ENCODE measurements at regions not wholly inside any gene's neighbourhood (a gene's known extent, or its start where the extent isn't known, plus 50 kb on each side); places are given as distances from the start of the nearest gene placed in this dataset.

DNA sequence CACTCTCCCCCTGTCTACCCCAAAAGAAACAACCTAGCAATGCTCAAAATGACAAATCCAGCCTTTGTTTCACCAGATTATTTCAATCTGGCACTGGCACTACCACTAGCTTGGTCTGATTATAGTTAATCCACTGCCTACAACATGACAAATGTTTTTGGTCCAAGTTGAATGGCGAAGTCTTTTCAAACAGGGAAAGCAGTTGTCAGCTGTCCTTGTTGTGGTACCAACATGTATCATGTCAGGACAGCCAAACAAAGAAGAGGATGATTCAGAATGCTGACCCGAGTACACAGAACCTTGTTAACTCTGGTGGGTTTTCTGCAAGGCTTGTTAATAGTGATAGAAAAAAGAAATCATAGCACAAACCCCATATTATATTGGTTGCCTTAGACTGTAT lies 160.8 kb upstream of the ANK2 start:
- ATAC-seq: no peak
- TF ChIP-seq TOX (CRISPR knock-in tag; IDR thresholded peaks at IDR 0.05; ENCODE audit: borderline replicate concordance) (no peak), ZNF70 (CRISPR knock-in tag; IDR thresholded peaks at IDR 0.05) (no peak), OSR1 (CRISPR knock-in tag; IDR thresholded peaks at IDR 0.05) (no peak), CSRNP3 (CRISPR knock-in tag; IDR thresholded peaks at IDR 0.05) (no peak), PPARA (CRISPR knock-in tag; IDR thresholded peaks at IDR 0.05; ENCODE audit: borderline replicate concordance) (no peak), SNAI2 (CRISPR knock-in tag; IDR thresholded peaks at IDR 0.05) (no peak), ZNF565 (CRISPR knock-in tag; conservative IDR thresholded peaks at IDR 0.05; ENCODE audit: low read depth) (no peak), BACH2 (CRISPR knock-in tag; IDR thresholded peaks at IDR 0.05; ENCODE audit: borderline replicate concordance) (no peak), RARB (CRISPR knock-in tag; IDR thresholded peaks at IDR 0.05) (no peak)
- TF ChIP-seq, protein P1, sequence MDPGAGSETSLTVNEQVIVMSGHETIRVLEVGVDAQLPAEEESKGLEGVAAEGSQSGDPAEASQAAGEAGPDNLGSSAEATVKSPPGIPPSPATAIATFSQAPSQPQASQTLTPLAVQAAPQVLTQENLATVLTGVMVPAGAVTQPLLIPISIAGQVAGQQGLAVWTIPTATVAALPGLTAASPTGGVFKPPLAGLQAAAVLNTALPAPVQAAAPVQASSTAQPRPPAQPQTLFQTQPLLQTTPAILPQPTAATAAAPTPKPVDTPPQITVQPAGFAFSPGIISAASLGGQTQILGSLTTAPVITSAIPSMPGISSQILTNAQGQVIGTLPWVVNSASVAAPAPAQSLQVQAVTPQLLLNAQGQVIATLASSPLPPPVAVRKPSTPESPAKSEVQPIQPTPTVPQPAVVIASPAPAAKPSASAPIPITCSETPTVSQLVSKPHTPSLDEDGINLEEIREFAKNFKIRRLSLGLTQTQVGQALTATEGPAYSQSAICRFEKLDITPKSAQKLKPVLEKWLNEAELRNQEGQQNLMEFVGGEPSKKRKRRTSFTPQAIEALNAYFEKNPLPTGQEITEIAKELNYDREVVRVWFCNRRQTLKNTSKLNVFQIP (CRISPR knock-in tag; IDR thresholded peaks at IDR 0.05; ENCODE audit: borderline replicate concordance, low read depth): no peak
- TF ChIP-seq, protein P2, sequence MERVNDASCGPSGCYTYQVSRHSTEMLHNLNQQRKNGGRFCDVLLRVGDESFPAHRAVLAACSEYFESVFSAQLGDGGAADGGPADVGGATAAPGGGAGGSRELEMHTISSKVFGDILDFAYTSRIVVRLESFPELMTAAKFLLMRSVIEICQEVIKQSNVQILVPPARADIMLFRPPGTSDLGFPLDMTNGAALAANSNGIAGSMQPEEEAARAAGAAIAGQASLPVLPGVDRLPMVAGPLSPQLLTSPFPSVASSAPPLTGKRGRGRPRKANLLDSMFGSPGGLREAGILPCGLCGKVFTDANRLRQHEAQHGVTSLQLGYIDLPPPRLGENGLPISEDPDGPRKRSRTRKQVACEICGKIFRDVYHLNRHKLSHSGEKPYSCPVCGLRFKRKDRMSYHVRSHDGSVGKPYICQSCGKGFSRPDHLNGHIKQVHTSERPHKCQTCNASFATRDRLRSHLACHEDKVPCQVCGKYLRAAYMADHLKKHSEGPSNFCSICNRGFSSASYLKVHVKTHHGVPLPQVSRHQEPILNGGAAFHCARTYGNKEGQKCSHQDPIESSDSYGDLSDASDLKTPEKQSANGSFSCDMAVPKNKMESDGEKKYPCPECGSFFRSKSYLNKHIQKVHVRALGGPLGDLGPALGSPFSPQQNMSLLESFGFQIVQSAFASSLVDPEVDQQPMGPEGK (CRISPR knock-in tag; IDR thresholded peaks at IDR 0.05; ENCODE audit: borderline replicate concordance): no peak
- TF ChIP-seq, protein P3, sequence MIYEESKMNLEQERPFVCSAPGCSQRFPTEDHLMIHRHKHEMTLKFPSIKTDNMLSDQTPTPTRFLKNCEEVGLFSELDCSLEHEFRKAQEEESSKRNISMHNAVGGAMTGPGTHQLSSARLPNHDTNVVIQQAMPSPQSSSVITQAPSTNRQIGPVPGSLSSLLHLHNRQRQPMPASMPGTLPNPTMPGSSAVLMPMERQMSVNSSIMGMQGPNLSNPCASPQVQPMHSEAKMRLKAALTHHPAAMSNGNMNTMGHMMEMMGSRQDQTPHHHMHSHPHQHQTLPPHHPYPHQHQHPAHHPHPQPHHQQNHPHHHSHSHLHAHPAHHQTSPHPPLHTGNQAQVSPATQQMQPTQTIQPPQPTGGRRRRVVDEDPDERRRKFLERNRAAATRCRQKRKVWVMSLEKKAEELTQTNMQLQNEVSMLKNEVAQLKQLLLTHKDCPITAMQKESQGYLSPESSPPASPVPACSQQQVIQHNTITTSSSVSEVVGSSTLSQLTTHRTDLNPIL (CRISPR knock-in tag; IDR thresholded peaks at IDR 0.05; ENCODE audit: low read depth): no peak

GRCh38 chr4:112889199-112889598 lies 160.3 kb upstream of the ANK2 start:
- peak; percentile 65 for ATAC-seq
- TF ChIP-seq ESRRG (CRISPR knock-in tag; IDR thresholded peaks at IDR 0.05) (no peak), GLIS3 (CRISPR knock-in tag; IDR thresholded peaks at IDR 0.05) (no peak), ZFP30 (CRISPR knock-in tag; IDR thresholded peaks at IDR 0.05) (no peak), BACH2 (CRISPR knock-in tag; IDR thresholded peaks at IDR 0.05; ENCODE audit: borderline replicate concordance) (no peak), RARB (CRISPR knock-in tag; IDR thresholded peaks at IDR 0.05) (no peak), ARNTL (CRISPR knock-in tag; IDR thresholded peaks at IDR 0.05; ENCODE audit: borderline replicate concordance, low read depth) (no peak), TCF4 (CRISPR knock-in tag; IDR thresholded peaks at IDR 0.05; ENCODE audit: borderline replicate concordance) (no peak), ZNF565 (CRISPR knock-in tag; conservative IDR thresholded peaks at IDR 0.05; ENCODE audit: low read depth) (no peak), ISL1 (CRISPR knock-in tag; IDR thresholded peaks at IDR 0.05) (no peak), ZFP3 (CRISPR knock-in tag; IDR thresholded peaks at IDR 0.05) (no peak), TOX (CRISPR knock-in tag; IDR thresholded peaks at IDR 0.05; ENCODE audit: borderline replicate concordance) (no peak), ZC3H10 (CRISPR knock-in tag; IDR thresholded peaks at IDR 0.05) (no peak), ZNF8 (CRISPR knock-in tag; IDR thresholded peaks at IDR 0.05) (no peak), CSRNP3 (CRISPR knock-in tag; IDR thresholded peaks at IDR 0.05) (no peak), CSDC2 (CRISPR knock-in tag; IDR thresholded peaks at IDR 0.05) (no peak)
- TF ChIP-seq, protein P1 (CRISPR knock-in tag; IDR thresholded peaks at IDR 0.05; ENCODE audit: borderline replicate concordance, low read depth): no peak
- TF ChIP-seq, protein P3 (CRISPR knock-in tag; IDR thresholded peaks at IDR 0.05; ENCODE audit: low read depth): no peak
